Prostate gland (tissue), 2 donors: ENCODE measurements at regions not wholly inside any gene's neighbourhood (a gene's known extent, or its start where the extent isn't known, plus 50 kb on each side); places are given as distances from the start of the nearest gene placed in this dataset.
"Not testable (repeated sequence)": the region's sequence is repeated elsewhere in the genome, so short reads cannot be mapped to it uniquely, and the experiment has no call there.

ENCODE experiments used
- DNase-seq: peaks from one replicate; pipeline ENCODE4 v3.0.0-alpha.2; 2019; ENCODE audit warnings: low spot score
- H3K27ac ChIP-seq, 2 donors: fragments of 200-600 bp; sonication (generic); 2 replicates each; pipeline ENCODE4 v1.5.1; 2017 to 2019
- H3K27me3 ChIP-seq: fragments of 200-600 bp; sonication (generic); replicated peaks from 2 replicates; pipeline ENCODE4 v1.5.1; 2019; ENCODE audit not compliant: insufficient read depth
- H3K36me3 ChIP-seq, 2 donors: fragments of 200-600 bp; sonication (generic); 1 replicate in 1 of 2; 2 replicates in 1 of 2; pipeline versions ENCODE4 v1.5.1 to v1.8.1; 2017 to 2019
- H3K4me1 ChIP-seq: fragments of 200-600 bp; sonication (generic); replicated peaks from 2 replicates; pipeline ENCODE4 v1.5.1; 2019
- H3K4me3 ChIP-seq, 2 donors: fragments of 200-600 bp; sonication (generic); 2 replicates each; pipeline ENCODE4 v1.5.1; 2017 to 2019
- H3K9me3 ChIP-seq: fragments of 200-600 bp; sonication (generic); 2 replicates; pipeline ENCODE4 v1.5.1; 2017
- POLR2A ChIP-seq: fragments of 450-650 bp; IDR thresholded peaks from one replicate; pipeline ENCODE4 v1.6.1; 2016; ENCODE audit warnings: antibody characterized with exemption, mild to moderate bottlenecking
- POLR2AphosphoS5 ChIP-seq: sonication (generic); formaldehyde crosslinking; IDR thresholded peaks from one replicate; pipeline ENCODE4 v1.6.1; 2017; ENCODE audit warnings: antibody characterized with exemption
- WGBS: methylation state at CpG from one replicate; pipeline ENCODE4 v1.1.5; 2018; 5-methylcytosine and 5-hydroxymethylcytosine counted together
- intact Hi-C: fragments of 100-400 bp; cut with DNase I; formaldehyde crosslinking; loops from one replicate; pipeline ENCODE4 v1.14.2; 2022
- TF ChIP-seq, protein P1 (sequence below), 4 experiments: fragments of 200-600 bp in 2 of 4; fragments of 450-650 bp in 2 of 4; sonication (generic) in 2 of 4; IDR thresholded peaks; 1 replicate in 3 of 4; 2 replicates in 1 of 4; pipeline ENCODE4 v1.5.1; 2016 to 2019; ENCODE audit warnings: antibody characterized with exemption in 4 of 4, mild to moderate bottlenecking in 2 of 4, moderate library complexity in 2 of 4

GRCh38 chr10:78467496-78468106 is 433.9 kb downstream of the RPS24 start:
- TF ChIP-seq, protein P1, sequence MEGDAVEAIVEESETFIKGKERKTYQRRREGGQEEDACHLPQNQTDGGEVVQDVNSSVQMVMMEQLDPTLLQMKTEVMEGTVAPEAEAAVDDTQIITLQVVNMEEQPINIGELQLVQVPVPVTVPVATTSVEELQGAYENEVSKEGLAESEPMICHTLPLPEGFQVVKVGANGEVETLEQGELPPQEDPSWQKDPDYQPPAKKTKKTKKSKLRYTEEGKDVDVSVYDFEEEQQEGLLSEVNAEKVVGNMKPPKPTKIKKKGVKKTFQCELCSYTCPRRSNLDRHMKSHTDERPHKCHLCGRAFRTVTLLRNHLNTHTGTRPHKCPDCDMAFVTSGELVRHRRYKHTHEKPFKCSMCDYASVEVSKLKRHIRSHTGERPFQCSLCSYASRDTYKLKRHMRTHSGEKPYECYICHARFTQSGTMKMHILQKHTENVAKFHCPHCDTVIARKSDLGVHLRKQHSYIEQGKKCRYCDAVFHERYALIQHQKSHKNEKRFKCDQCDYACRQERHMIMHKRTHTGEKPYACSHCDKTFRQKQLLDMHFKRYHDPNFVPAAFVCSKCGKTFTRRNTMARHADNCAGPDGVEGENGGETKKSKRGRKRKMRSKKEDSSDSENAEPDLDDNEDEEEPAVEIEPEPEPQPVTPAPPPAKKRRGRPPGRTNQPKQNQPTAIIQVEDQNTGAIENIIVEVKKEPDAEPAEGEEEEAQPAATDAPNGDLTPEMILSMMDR (IDR thresholded peaks at IDR 0.05) = no peak
- no peak for TF ChIP-seq POLR2A
- TF ChIP-seq POLR2AphosphoS5 = no peak
- Histone ChIP-seq H3K9me3 (no peaks in the 10 kb centered on the region), H3K4me1 (no peaks in the 10 kb centered on the region), H3K27ac (no peak overlapping the region), H3K27me3 (no peaks in the 10 kb centered on the region), H3K4me3 (no peak overlapping the region), H3K36me3 (no peaks in the 10 kb centered on the region)
- WGBS = 78% methylated on average over 7 of the region's 7 CpGs
- intact Hi-C loops = no loop called here
- DNase-seq = no peak

DNA sequence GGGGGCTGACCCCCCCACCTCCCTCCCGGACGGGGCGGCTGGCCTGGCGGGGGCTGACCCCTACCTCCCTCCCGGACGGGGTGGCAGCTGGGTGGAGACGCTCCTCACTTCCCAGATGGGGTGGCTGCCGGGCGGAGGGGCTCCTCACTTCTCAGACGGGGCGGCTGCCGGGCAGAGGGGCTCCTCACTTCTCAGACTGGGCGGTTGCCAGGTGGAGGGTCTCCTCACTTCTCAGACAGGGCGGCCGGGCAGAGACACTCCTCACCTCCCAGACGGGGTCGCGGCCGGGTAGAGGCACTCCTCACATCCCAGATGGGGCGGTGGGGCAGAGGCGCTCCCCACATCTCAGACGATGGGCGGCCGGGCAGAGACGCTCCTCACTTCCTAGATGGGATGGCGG is 435.1 kb downstream of the RPS24 start:
- H3K9me3 ChIP-seq, H3K27ac ChIP-seq, intact Hi-C loops, H3K36me3 ChIP-seq, H3K27me3 ChIP-seq, H3K4me1 ChIP-seq, DNase-seq, H3K4me3 ChIP-seq: not testable (repeated sequence)
- 95% methylated on average over 17 of the region's 26 CpGs for WGBS

- TF ChIP-seq POLR2AphosphoS5 (no peak), POLR2A (no peak)
- TF ChIP-seq, protein P1 (IDR thresholded peaks at IDR 0.05) = no peak
- intact Hi-C loops = no loop called here
- 70% methylated on average over 7 of the region's 7 CpGs for WGBS
- Histone ChIP-seq H3K27ac (no peak overlapping the region), H3K27me3 (no peaks in the 10 kb centered on the region), H3K4me3 (no peak overlapping the region), H3K4me1 (no peaks in the 10 kb centered on the region), H3K36me3 (no peaks in the 10 kb centered on the region), H3K9me3 (no peaks in the 10 kb centered on the region)
- DNase-seq = no peak
Observed at GRCh38 chr10:78470267-78471103, 436.8 kb downstream of the RPS24 start.

- H3K27me3 ChIP-seq = no peaks in the 10 kb centered on the region
- DNase-seq = no peak
- no peaks in the 10 kb centered on the region for H3K9me3 ChIP-seq
- WGBS = 83% methylated on average over 8 of the region's 8 CpGs
- H3K27ac ChIP-seq = no peak overlapping the region
- no peaks in the 10 kb centered on the region for H3K4me1 ChIP-seq
- TF ChIP-seq, protein P1 (IDR thresholded peaks at IDR 0.05) = no peak
- no peak for TF ChIP-seq POLR2AphosphoS5
- TF ChIP-seq POLR2A = no peak
- no peaks in the 10 kb centered on the region for H3K36me3 ChIP-seq
- intact Hi-C loops = no loop called here
- H3K4me3 ChIP-seq = no peak overlapping the region
Observed at GRCh38 chr10:78471326-78471722, 437.7 kb downstream of the RPS24 start.

DNA sequence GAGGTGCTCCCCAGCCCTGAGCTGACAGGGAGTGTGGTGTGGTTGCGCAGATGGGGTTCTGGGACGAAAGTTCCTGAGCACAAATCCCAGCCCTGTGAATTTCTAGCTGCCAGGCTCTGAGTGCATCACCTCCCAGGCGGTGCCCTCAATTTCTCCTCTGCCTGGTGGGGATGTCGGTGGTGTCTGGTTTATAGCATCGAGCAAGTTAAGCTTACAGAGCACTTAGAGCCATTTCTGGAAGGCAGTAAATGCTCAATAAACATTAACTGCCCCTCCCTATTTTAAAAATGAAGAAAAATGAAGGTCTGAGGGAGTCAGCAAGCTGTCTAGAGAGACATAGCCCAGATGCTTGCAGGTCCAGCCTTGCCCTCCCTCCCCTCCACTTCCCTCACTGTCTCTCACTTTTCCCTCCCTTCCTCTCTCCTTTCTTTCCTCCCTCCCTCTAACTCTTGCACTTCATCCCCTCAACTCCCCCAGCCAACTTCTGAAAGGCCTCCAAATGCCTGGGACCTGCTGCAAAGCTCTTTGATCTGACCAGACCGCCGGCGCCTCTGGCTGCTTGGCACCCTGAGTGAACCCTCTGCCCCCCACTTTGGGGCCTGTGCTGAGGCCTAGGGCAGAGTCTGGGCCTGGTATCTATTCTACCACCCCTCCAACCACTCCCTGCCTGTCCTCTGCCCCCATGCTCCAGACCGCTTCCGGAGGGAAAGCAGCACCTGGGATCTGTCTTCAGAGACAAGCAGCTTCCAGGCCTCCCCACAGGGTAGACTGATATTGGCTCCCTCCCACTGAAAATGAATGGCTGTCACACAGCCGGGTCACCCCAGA is 438.3 kb downstream of the RPS24 start:
- Histone ChIP-seq H3K36me3 (no peaks in the 10 kb centered on the region), H3K9me3 (no peaks in the 10 kb centered on the region), H3K4me1 (no peaks in the 10 kb centered on the region), H3K4me3 (no peak overlapping the region), H3K27me3 (no peaks in the 10 kb centered on the region), H3K27ac (no peak overlapping the region)
- WGBS = 70% methylated on average over 11 of the region's 11 CpGs
- no peak for DNase-seq
- no peak for TF ChIP-seq POLR2A
- TF ChIP-seq, protein P1 (IDR thresholded peaks at IDR 0.05) = no peak
- TF ChIP-seq POLR2AphosphoS5 = no peak
- intact Hi-C loops = no loop called here
